ENCODE measurements at regions not wholly inside any gene's neighbourhood (a gene's known extent, or its start where the extent isn't known, plus 50 kb on each side); places are given as distances from the start of the nearest gene placed in this dataset.
"Not testable (repeated sequence)": the region's sequence is repeated elsewhere in the genome, so short reads cannot be mapped to it uniquely, and the experiment has no call there.

DNA sequence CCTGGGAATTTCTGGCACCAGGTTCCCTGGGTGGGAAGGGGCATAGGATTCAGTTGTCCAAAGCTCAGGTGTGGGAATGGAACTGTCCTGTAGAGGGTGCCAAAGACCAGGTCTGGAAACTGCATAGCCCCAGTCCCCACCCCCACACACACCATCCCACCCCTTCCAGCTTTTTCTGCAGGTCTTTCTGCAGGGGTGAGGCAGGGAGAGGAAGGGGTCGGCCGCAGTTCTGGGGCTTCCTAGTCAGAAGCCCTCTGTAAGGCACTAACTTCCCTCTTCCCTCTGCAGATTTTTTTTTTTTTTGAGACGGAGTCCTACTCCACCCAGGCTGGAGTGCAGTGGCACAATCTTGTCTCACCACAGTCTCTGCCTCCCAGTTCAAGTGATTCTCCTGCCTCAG, 1949.7 kb downstream of the FOXD4L5 start:
- H3K9me3 ChIP-seq (ENCODE audit: insufficient read depth in 2 of 2, low read depth in 1 of 2, low read length in 1 of 2); H3K4ac ChIP-seq (replicated peaks; ENCODE audit: insufficient read length, low read depth, low read length); H2BK5ac ChIP-seq (ENCODE audit: low read depth, low read length); H4K5ac ChIP-seq (ENCODE audit: insufficient read length, low read depth, low read length); H3K14ac ChIP-seq (ENCODE audit: insufficient read length); H4K20me1 ChIP-seq (replicated peaks in 1 of 2; ENCODE audit: control insufficient read depth in 1 of 2, insufficient read depth in 2 of 2, low read length in 2 of 2); H3K9ac ChIP-seq (replicated peaks in 1 of 4; ENCODE audit: extremely low read depth in 1 of 4, low read depth in 3 of 4, low read length in 3 of 4); FAIRE-seq; H3K27ac ChIP-seq (ENCODE audit: low read depth, low read length); H3K56ac ChIP-seq (replicated peaks; ENCODE audit: insufficient read length, low read depth, low read length); POLR2A ChIA-PET (ENCODE audit: partially characterized antibody); H2BK12ac ChIP-seq (ENCODE audit: low read depth, low read length); H2BK20ac ChIP-seq (ENCODE audit: low read length); H3K79me2 ChIP-seq (ENCODE audit: control insufficient read depth in 1 of 2, insufficient read depth in 2 of 2, low read length in 2 of 2); H3K4me3 ChIP-seq (ENCODE audit: extremely low read depth in 1 of 4, insufficient read depth in 2 of 4, low read depth in 3 of 4, low read length in 4 of 4); H4K8ac ChIP-seq (ENCODE audit: extremely low read depth, insufficient read depth, low read length); H3K18ac ChIP-seq (ENCODE audit: extremely low read depth, low read length); H3K27me3 ChIP-seq (replicated peaks in 1 of 4; ENCODE audit: control insufficient read depth in 3 of 4, extremely low read depth in 1 of 4, insufficient read depth in 3 of 4, low read length in 3 of 4); H2BK120ac ChIP-seq (replicated peaks; ENCODE audit: low read depth, low read length); H2BK15ac ChIP-seq (ENCODE audit: low read length); H3K23me2 ChIP-seq (ENCODE audit: low read depth, low read length); H3K79me1 ChIP-seq (ENCODE audit: low read depth, low read length); CTCF ChIA-PET (ENCODE audit: partially characterized antibody); H3K4me1 ChIP-seq (replicated peaks in 1 of 4; ENCODE audit: control insufficient read depth in 3 of 4, insufficient read depth in 4 of 4, low read length in 3 of 4); H4K91ac ChIP-seq (replicated peaks; ENCODE audit: insufficient read length, low read length); H3K23ac ChIP-seq (ENCODE audit: insufficient read length); H2AFZ ChIP-seq (ENCODE audit: low read length); H2AK5ac ChIP-seq (ENCODE audit: low read depth, low read length); H3K36me3 ChIP-seq (ENCODE audit: control insufficient read depth in 2 of 4, insufficient read depth in 4 of 4, low read length in 3 of 4); H3K4me2 ChIP-seq (ENCODE audit: insufficient read depth in 1 of 2, low read depth in 2 of 2, low read length in 2 of 2): not testable (repeated sequence)
- DNase-seq (ENCODE audit: low read depth in 1 of 2, low spot score in 2 of 2) = peak in 1 of 2 experiments; percentile 67
- 40% methylated on average over 3 of the region's 3 CpGs; no CpG with 5 or more reads in 1 of the 2 experiments for WGBS, 2 experiments (ENCODE audit: extremely low coverage in 1 of 2, insufficient coverage in 1 of 2, insufficient read length in 1 of 2, insufficient replicate concordance in 2 of 2, low coverage in 1 of 2, low lambda C conversion rate in 2 of 2, missing lambda C conversion rate in 1 of 2)
- TF ChIP-seq RAD21 (IDR thresholded peaks at IDR 0.05 in 1 of 2, conservative IDR thresholded peaks at IDR 0.05 in 1 of 2; ENCODE audit: low read depth in 2 of 2, low read length in 2 of 2) = peak in 1 of 2 experiments; percentile 12; a peak in 1 of 4 replicates

DNA sequence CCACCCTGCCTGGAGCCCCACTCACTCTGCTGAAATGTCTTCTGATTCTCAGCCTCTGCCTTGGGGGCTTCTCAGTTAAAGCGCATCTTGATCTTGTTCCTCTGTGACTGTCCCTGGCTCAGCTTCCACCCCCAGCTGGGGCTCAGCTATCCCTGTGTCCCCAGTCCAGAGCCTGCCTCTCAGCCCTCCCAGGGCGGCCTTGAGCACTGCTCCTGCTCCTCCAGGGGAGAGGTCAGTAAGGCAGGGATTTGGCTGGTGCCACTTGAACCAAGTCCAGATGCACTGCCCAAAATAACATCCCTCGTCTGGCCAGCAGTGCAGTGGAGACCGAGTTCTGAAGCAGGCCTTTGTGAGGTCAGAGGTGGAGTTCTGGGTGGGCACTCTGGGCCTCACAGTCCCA, 1950.8 kb downstream of the FOXD4L5 start:
- H3K27me3 ChIP-seq (replicated peaks in 1 of 4; ENCODE audit: control insufficient read depth in 3 of 4, extremely low read depth in 1 of 4, insufficient read depth in 3 of 4, low read length in 3 of 4) = peaks cover 6 to 10% (median 9%) of the 10 kb centered on the region in 4 experiments; a peak in 6 of 7 replicates
- H2AFZ ChIP-seq (ENCODE audit: low read length); H3K23me2 ChIP-seq (ENCODE audit: low read depth, low read length); CTCF ChIA-PET (ENCODE audit: partially characterized antibody); H3K4me3 ChIP-seq (ENCODE audit: extremely low read depth in 1 of 4, insufficient read depth in 2 of 4, low read depth in 3 of 4, low read length in 4 of 4); H4K8ac ChIP-seq (ENCODE audit: extremely low read depth, insufficient read depth, low read length); H3K36me3 ChIP-seq (ENCODE audit: control insufficient read depth in 2 of 4, insufficient read depth in 4 of 4, low read length in 3 of 4); H3K79me1 ChIP-seq (ENCODE audit: low read depth, low read length); H3K56ac ChIP-seq (replicated peaks; ENCODE audit: insufficient read length, low read depth, low read length); H4K91ac ChIP-seq (replicated peaks; ENCODE audit: insufficient read length, low read length); H2BK120ac ChIP-seq (replicated peaks; ENCODE audit: low read depth, low read length); H2BK20ac ChIP-seq (ENCODE audit: low read length); H3K4me1 ChIP-seq (replicated peaks in 1 of 4; ENCODE audit: control insufficient read depth in 3 of 4, insufficient read depth in 4 of 4, low read length in 3 of 4); H2BK12ac ChIP-seq (ENCODE audit: low read depth, low read length); H2AK5ac ChIP-seq (ENCODE audit: low read depth, low read length); H3K18ac ChIP-seq (ENCODE audit: extremely low read depth, low read length); H4K20me1 ChIP-seq (replicated peaks in 1 of 2; ENCODE audit: control insufficient read depth in 1 of 2, insufficient read depth in 2 of 2, low read length in 2 of 2); POLR2A ChIA-PET (ENCODE audit: partially characterized antibody); H4K5ac ChIP-seq (ENCODE audit: insufficient read length, low read depth, low read length); H3K27ac ChIP-seq (ENCODE audit: low read depth, low read length); H3K9ac ChIP-seq (replicated peaks in 1 of 4; ENCODE audit: extremely low read depth in 1 of 4, low read depth in 3 of 4, low read length in 3 of 4); H2BK5ac ChIP-seq (ENCODE audit: low read depth, low read length); H3K23ac ChIP-seq (ENCODE audit: insufficient read length); H3K79me2 ChIP-seq (ENCODE audit: control insufficient read depth in 1 of 2, insufficient read depth in 2 of 2, low read length in 2 of 2); H2BK15ac ChIP-seq (ENCODE audit: low read length); H3K9me3 ChIP-seq (ENCODE audit: insufficient read depth in 2 of 2, low read depth in 1 of 2, low read length in 1 of 2); DNase-seq (ENCODE audit: low read depth in 1 of 2, low spot score in 2 of 2); H3K4me2 ChIP-seq (ENCODE audit: insufficient read depth in 1 of 2, low read depth in 2 of 2, low read length in 2 of 2); H3K14ac ChIP-seq (ENCODE audit: insufficient read length); FAIRE-seq; H3K4ac ChIP-seq (replicated peaks; ENCODE audit: insufficient read length, low read depth, low read length): not testable (repeated sequence)
- WGBS, 2 experiments (ENCODE audit: extremely low coverage in 1 of 2, insufficient coverage in 1 of 2, insufficient read length in 1 of 2, insufficient replicate concordance in 2 of 2, low coverage in 1 of 2, low lambda C conversion rate in 2 of 2, missing lambda C conversion rate in 1 of 2) = no CpG with 5 or more reads among the region's 4 CpGs

All from H1 (cell line).